ENCODE measurements at regions not wholly inside any gene's neighbourhood (a gene's known extent, or its start where the extent isn't known, plus 50 kb on each side); places are given as distances from the start of the nearest gene placed in this dataset.

DNA sequence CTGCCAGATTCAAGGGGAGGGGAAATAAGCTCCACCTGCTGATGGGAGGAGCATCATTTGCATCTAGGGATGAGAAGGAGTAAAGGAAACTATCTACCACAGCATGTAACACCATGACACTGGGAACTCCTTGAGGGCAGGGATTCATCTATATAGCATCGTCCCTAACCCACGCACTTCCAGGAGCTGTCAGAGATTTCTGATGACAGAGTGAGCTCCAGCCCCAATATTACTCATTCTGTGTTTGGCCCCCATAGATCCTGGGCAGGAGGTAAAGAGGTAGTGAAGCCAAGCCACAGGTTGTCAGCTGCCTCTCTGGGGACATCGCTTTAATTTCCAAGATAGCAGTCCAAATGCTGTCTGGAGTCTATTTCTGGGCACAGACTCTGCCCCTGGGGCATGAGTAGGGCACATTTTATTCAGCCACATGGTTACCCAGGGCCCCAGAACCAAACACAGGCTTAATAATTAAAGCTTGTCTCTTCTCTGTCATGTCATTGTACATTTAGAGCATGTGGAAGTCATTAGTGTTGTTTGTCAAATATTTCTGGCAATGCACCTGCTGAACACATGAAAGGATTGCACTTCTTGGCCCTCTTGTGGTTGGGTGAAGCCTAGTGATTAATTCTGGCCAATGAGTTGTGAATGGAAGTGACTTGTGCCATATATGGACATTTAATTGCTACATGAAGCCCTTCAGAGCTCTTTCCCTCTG, 105.9 kb upstream of the POU3F1 start:
- TF ChIP-seq CTCF (IDR thresholded peaks at IDR 0.05) = no peak
- TF ChIP-seq EZH2 (IDR thresholded peaks at IDR 0.05) = no peak
